Stimulated activated CD4-positive, alpha-beta T cell treated with anti-CD3 and anti-CD28 coated beads, Interleukin-12 subunit alpha, Interleukin-12 subunit beta, amount 100 ng/mL, for 24 hours (primary cell): ENCODE measurements at regions not wholly inside any gene's neighbourhood (a gene's known extent, or its start where the extent isn't known, plus 50 kb on each side); places are given as distances from the start of the nearest gene placed in this dataset.

Experiments used
- DNase-seq, 2 experiments: peaks; one replicate each; pipeline ENCODE4 v3.0.0-alpha.2; 2020; ENCODE audit warnings: low read depth in 2 of 2

GRCh38 chr13:109859898-109860297 is 73.5 kb upstream of the IRS2 start:
- DNase-seq, result no peak

- no peak for DNase-seq
Measured at GRCh38 chr13:109859216-109859835, 72.9 kb upstream of the IRS2 start.

- no peak for DNase-seq
Measured at GRCh38 chr13:109858319-109858718, 71.9 kb upstream of the IRS2 start.

- DNase-seq, result no peak
Measured at GRCh38 chr13:109857803-109858202, 71.4 kb upstream of the IRS2 start.

DNA sequence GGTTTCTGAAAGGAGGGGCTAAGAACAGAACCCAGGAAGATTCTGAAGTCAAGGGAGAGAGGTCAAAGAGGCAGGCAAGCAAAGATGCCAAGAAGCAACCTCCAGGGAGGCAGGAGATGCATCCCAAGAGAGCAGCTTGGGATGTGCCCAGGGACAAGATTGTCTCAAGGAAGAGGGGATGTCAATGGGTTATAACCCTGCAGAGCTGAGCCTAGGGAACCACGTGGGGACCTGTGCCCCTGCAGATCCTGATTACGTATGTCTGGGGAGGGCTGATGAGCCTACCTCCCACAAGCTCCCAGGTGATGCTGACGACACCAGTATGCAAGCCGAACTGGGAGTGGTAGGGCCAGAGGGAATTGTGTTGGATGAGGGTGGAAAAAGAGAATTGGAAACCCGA is 70.9 kb upstream of the IRS2 start:
- no peak for DNase-seq

GRCh38 chr13:109856350-109856749 is 70.0 kb upstream of the IRS2 start:
- no peak for DNase-seq

- no peak for DNase-seq
Measured at GRCh38 chr13:109853153-109853552, 66.8 kb upstream of the IRS2 start.

DNA sequence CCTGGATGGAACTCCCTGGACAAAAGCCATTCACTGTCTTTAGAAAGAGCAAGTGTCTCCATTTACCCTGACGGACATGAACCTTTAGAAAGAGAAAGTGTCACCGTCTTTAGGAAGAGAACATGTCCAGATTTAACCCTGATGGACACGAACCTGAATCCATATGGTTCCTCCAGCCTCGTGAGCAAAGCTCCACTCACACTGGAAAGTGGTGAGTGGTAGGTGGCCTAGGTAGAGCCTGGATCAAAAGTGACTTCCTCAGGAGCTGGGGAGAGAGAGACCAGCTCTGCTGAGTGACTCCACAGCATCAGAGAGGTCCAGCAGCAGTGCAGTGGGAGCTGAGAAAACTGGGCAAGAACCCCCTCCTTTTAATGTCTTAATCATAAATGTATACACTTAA is 59.8 kb upstream of the IRS2 start:
- no peak for DNase-seq

DNA sequence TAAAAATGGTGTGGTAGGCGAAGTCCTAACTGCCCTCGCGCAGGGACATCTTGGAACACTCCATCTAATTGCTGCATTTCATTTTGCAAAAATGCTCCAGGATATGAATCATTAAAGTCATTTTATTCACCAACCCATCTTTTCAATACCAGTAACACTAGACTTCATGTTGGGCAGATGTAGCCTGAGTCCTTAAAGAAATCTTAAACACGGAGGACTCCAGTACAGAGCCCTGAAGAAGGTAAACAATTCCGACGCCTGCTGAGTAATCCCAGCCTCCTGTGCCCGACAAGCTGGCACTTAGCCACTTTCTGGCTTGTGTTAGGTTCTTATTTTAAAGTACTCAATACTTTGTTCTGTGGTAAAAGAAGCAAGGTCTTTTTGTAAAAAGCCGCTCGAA is 58.0 kb upstream of the IRS2 start:
- no peak for DNase-seq

DNA sequence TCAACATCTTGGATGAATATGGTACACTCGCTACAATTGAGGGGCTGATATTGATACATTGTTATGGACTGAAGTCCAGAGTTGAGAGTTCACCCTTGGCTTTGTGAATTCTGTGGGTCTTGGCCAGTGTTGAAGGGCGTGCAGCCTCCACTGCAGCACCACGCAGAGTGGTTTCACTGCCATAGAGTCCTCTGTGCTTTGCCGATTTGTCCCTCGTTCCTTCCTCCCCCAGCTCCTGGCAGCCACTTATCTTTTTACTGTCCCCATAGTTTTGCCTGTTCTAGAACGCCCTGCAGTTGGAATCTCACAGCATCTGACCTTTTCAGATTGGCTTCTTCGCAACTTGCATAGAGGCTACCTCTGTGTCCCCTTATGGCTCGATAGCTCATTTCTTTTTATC is 57.3 kb upstream of the IRS2 start:
- no peak for DNase-seq

GRCh38 chr13:109842212-109842920 is 56.0 kb upstream of the IRS2 start:
- no peak for DNase-seq

- DNase-seq, result no peak
Measured at GRCh38 chr13:109840893-109841287, 54.5 kb upstream of the IRS2 start.

DNA sequence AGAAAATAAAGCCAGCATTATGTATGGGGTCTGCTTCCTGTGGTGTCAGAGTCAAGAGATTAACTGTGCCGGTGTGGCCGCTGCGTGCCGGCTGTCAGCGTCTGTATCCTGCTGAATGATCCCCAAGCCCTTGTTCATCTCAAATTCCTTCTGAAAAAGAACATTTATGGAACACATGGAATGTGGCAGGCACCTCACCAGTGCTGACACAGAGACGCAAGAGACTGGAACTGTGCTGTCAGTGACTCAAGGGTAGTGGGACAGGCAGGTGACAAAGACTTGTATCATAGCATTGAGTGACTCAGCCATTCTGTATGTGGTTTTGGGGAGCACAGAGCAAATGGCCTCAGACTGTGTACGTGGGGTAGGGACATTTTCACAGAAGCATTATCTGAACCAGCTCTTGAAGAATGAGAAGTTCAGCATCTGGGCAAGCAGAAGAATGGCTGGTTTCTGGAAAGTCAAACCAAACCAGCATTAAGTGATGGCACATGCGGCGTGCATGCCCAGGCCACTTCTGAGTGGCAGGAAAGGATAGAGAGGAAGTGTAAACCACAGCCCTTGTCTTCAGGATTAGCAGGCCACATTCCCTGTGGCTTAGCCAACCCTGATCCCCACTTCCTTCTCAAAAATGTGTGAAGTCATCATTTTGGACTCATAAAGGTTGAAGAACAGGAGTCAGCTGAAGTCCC is 54.0 kb upstream of the IRS2 start:
- peak; percentile 8 to 10 for DNase-seq

DNA sequence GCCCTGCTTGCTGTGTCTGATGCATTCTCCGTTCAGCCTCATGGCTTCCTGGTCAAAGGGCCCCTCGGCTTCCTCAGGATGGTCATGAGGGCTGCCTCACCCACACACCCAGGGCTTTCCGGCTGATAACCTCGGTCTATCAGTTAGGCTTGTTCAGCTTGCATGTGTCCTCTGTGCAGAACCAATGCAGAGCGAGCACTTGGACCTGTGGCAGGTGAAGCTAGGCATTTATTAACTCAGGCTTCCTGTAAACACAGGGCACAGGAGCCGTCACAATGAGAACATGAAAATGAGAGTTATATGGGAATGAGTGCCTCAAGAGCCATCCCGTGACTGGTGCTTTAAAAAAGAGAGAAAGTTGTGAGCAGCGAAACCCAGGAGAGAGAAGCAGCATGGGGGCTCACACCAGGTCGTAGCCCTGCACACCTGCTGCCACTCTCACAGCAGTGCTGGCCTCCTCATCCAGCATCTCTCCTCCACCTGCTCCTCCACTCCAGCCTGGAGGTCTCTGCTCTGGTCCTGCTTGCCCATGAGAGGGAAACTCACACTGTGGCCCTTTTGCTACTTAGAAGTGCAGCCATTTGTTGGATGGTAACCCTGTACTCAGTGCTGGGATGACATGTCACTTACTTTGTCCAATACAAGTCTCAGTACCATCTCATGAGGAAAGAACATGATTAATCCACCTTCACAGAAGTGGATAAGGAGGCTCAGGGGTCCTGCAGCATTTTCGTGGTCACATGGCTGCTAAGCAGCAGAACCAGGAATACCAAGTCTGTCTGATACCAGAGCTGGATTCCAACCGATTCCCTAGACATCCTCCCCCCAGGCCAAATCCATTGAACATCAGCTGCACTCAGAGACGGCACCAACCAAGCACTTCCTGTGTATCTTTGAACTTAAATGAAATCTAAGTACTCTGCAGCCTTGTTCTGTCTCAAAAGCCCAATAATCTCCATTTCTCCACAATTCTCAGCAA is 50.5 kb upstream of the IRS2 start:
- DNase-seq, result no peak
